Fibroblast of villous mesenchyme (primary cell): ENCODE measurements at regions not wholly inside any gene's neighbourhood (a gene's known extent, or its start where the extent isn't known, plus 50 kb on each side); places are given as distances from the start of the nearest gene placed in this dataset.

ENCODE experiments used
- DNase-seq: peaks from one replicate; pipeline ENCODE4 v3.0.0-alpha.2; 2010; ENCODE audit warnings: low read depth
- H3K4me3 ChIP-seq: 2 replicates; pipeline ENCODE4 v1.5.1; 2011; ENCODE audit warnings: low read depth, mild to moderate bottlenecking, low read length
- TF ChIP-seq, protein P1 (sequence below): IDR thresholded peaks from 2 replicates; pipeline ENCODE4 v1.5.1; 2012; ENCODE audit warnings: low read depth, mild to moderate bottlenecking, low read length; ENCODE audit not compliant: insufficient read depth

- TF ChIP-seq, protein P1, sequence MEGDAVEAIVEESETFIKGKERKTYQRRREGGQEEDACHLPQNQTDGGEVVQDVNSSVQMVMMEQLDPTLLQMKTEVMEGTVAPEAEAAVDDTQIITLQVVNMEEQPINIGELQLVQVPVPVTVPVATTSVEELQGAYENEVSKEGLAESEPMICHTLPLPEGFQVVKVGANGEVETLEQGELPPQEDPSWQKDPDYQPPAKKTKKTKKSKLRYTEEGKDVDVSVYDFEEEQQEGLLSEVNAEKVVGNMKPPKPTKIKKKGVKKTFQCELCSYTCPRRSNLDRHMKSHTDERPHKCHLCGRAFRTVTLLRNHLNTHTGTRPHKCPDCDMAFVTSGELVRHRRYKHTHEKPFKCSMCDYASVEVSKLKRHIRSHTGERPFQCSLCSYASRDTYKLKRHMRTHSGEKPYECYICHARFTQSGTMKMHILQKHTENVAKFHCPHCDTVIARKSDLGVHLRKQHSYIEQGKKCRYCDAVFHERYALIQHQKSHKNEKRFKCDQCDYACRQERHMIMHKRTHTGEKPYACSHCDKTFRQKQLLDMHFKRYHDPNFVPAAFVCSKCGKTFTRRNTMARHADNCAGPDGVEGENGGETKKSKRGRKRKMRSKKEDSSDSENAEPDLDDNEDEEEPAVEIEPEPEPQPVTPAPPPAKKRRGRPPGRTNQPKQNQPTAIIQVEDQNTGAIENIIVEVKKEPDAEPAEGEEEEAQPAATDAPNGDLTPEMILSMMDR: no peak
- H3K4me3 ChIP-seq: no peak overlapping the region
- DNase-seq: no peak
These were observed 1142.1 kb upstream of the PRMT6 start for GRCh38 chr1:105914403-105914802.

GRCh38 chr1:105934806-105935205 lies 1121.7 kb upstream of the PRMT6 start:
- DNase-seq: no peak
- no peak overlapping the region for H3K4me3 ChIP-seq
- TF ChIP-seq, protein P1: no peak

DNA sequence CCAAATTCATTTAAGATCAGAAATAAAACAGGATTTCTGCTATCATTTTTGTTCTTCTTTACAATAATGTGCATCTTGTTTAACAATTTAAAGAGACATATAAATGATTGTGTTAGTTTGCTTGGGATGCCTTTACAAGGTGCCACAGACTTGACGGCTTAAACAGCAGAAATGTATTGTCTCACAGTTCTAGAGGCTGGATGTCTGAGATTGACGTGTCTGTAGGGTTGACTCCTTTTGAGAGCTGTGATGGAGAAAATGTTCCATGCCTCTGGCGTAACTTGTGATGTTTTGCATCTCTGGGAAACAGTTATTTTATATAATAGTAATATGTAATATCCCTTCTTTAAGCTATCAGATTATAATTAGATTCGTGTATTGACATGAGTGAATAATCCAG lies 1091.6 kb upstream of the PRMT6 start:
- TF ChIP-seq, protein P1: no peak
- H3K4me3 ChIP-seq: no peak overlapping the region
- no peak for DNase-seq

DNA sequence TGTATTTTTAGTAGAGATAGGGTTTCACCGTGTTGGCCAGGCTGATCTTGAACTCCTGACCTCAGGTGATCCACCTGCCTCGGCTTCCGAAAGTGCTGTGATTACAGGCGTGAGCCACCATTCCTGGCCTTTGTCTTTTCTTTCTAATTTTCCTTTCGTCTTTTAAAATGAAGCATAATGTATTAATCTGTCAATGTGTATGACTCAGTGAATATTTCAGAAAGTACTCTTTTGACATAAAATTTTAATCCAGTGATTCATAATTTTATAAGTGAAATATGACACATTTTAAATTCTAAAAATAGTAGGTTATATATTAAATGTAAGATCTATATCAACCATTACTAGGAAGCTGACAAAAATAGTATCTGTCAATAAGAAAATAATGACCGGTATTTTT lies 1059.0 kb upstream of the PRMT6 start:
- no peak overlapping the region for H3K4me3 ChIP-seq
- DNase-seq: no peak
- TF ChIP-seq, protein P1: no peak

GRCh38 chr1:106022312-106022902 lies 1034.1 kb upstream of the PRMT6 start:
- no peak overlapping the region for H3K4me3 ChIP-seq
- peak; percentile 0 for DNase-seq
- TF ChIP-seq, protein P1: peak; percentile 22

GRCh38 chr1:106027871-106028270 lies 1028.6 kb upstream of the PRMT6 start:
- no peak overlapping the region for H3K4me3 ChIP-seq
- DNase-seq: no peak
- TF ChIP-seq, protein P1: no peak

DNA sequence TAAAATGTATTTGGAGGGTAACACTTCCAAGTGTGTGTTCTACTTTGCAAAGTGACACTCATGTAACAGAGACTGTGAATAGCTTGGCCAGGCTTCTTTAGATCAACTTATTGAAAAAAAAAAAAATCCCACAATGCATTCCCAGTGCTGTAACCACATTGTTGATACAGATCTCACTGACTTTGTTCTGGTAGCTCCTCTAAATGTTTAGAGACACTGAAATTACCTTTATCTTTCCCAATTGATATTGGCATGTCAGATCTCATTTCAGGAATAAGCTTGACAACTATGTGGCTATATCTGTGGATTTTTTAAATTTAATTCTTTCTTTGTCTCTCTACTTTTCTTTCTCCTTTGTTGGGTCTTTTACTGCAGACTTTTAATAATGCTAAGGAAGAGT lies 1018.9 kb upstream of the PRMT6 start:
- no peak for DNase-seq
- TF ChIP-seq, protein P1: no peak
- no peak overlapping the region for H3K4me3 ChIP-seq
